ENCODE measurements at regions not wholly inside any gene's neighbourhood (a gene's known extent, or its start where the extent isn't known, plus 50 kb on each side); places are given as distances from the start of the nearest gene placed in this dataset.
"Not testable (repeated sequence)": the region's sequence is repeated elsewhere in the genome, so short reads cannot be mapped to it uniquely, and the experiment has no call there.

GRCh38 chr12:67759829-67760228, 111.3 kb downstream of the DYRK2 start:
- DNase-seq (ENCODE audit: low spot score) = no peak

- DNase-seq (ENCODE audit: low spot score) = no peak
Measured at GRCh38 chr12:67760586-67761275, 112.2 kb downstream of the DYRK2 start.

GRCh38 chr12:67761566-67761965, 113.0 kb downstream of the DYRK2 start:
- DNase-seq (ENCODE audit: low spot score) = no peak

GRCh38 chr12:67764055-67764454, 115.5 kb downstream of the DYRK2 start:
- no peak for DNase-seq (ENCODE audit: low spot score)

- no peak for DNase-seq (ENCODE audit: low spot score)
Measured at GRCh38 chr12:67764946-67765619, 116.5 kb downstream of the DYRK2 start.

- no peak for DNase-seq (ENCODE audit: low spot score)
Measured at GRCh38 chr12:67765776-67766766, 117.5 kb downstream of the DYRK2 start.

- DNase-seq (ENCODE audit: low spot score) = no peak
Measured at GRCh38 chr12:67772267-67773169, 124.0 kb downstream of the DYRK2 start.

- no peak for DNase-seq (ENCODE audit: low spot score)
Measured at GRCh38 chr12:67773896-67774295, 125.4 kb downstream of the DYRK2 start.

GRCh38 chr12:67774983-67775587, 126.5 kb downstream of the DYRK2 start:
- no peak for DNase-seq (ENCODE audit: low spot score)

- DNase-seq (ENCODE audit: low spot score) = no peak
Measured at GRCh38 chr12:67780580-67781084, 132.1 kb downstream of the DYRK2 start.

GRCh38 chr12:67782573-67782972, 134.0 kb downstream of the DYRK2 start:
- no peak for DNase-seq (ENCODE audit: low spot score)

GRCh38 chr12:67783393-67783792, 134.8 kb downstream of the DYRK2 start:
- no peak for DNase-seq (ENCODE audit: low spot score)

- no peak for DNase-seq (ENCODE audit: low spot score)
Measured at GRCh38 chr12:67784831-67785230, 136.3 kb downstream of the DYRK2 start.

GRCh38 chr12:67786086-67786485, 137.5 kb downstream of the DYRK2 start:
- no peak for DNase-seq (ENCODE audit: low spot score)

GRCh38 chr12:67788118-67788517, 139.6 kb downstream of the DYRK2 start:
- no peak for DNase-seq (ENCODE audit: low spot score)

- DNase-seq (ENCODE audit: low spot score) = no peak
Measured at GRCh38 chr12:67789266-67789665, 140.7 kb downstream of the DYRK2 start.

GRCh38 chr12:67790660-67791059, 142.1 kb downstream of the DYRK2 start:
- DNase-seq (ENCODE audit: low spot score) = no peak

- not testable (repeated sequence) for DNase-seq (ENCODE audit: low spot score)
Measured at GRCh38 chr12:67791362-67791761, 142.8 kb downstream of the DYRK2 start.

GRCh38 chr12:67792185-67792584, 143.6 kb downstream of the DYRK2 start:
- DNase-seq (ENCODE audit: low spot score) = no peak

GRCh38 chr12:67794161-67794560, 145.6 kb downstream of the DYRK2 start:
- no peak for DNase-seq (ENCODE audit: low spot score)

- no peak for DNase-seq (ENCODE audit: low spot score)
Measured at GRCh38 chr12:67795236-67795635, 146.7 kb downstream of the DYRK2 start.
